ENCODE measurements at regions not wholly inside any gene's neighbourhood (a gene's known extent, or its start where the extent isn't known, plus 50 kb on each side); places are given as distances from the start of the nearest gene placed in this dataset.

- TF ChIP-seq, protein P1, sequence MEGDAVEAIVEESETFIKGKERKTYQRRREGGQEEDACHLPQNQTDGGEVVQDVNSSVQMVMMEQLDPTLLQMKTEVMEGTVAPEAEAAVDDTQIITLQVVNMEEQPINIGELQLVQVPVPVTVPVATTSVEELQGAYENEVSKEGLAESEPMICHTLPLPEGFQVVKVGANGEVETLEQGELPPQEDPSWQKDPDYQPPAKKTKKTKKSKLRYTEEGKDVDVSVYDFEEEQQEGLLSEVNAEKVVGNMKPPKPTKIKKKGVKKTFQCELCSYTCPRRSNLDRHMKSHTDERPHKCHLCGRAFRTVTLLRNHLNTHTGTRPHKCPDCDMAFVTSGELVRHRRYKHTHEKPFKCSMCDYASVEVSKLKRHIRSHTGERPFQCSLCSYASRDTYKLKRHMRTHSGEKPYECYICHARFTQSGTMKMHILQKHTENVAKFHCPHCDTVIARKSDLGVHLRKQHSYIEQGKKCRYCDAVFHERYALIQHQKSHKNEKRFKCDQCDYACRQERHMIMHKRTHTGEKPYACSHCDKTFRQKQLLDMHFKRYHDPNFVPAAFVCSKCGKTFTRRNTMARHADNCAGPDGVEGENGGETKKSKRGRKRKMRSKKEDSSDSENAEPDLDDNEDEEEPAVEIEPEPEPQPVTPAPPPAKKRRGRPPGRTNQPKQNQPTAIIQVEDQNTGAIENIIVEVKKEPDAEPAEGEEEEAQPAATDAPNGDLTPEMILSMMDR (IDR thresholded peaks at IDR 0.05; ENCODE audit: low read depth, low read length), result no peak
- no peak for TF ChIP-seq EZH2phosphoT487 (IDR thresholded peaks at IDR 0.05; ENCODE audit: low read depth)
Measured at GRCh38 chr11:112829971-112830654, 131.1 kb upstream of the NCAM1 start.

Measured in OCI-LY3 (cell line).